ENCODE measurements at regions not wholly inside any gene's neighbourhood (a gene's known extent, or its start where the extent isn't known, plus 50 kb on each side); places are given as distances from the start of the nearest gene placed in this dataset.

DNA sequence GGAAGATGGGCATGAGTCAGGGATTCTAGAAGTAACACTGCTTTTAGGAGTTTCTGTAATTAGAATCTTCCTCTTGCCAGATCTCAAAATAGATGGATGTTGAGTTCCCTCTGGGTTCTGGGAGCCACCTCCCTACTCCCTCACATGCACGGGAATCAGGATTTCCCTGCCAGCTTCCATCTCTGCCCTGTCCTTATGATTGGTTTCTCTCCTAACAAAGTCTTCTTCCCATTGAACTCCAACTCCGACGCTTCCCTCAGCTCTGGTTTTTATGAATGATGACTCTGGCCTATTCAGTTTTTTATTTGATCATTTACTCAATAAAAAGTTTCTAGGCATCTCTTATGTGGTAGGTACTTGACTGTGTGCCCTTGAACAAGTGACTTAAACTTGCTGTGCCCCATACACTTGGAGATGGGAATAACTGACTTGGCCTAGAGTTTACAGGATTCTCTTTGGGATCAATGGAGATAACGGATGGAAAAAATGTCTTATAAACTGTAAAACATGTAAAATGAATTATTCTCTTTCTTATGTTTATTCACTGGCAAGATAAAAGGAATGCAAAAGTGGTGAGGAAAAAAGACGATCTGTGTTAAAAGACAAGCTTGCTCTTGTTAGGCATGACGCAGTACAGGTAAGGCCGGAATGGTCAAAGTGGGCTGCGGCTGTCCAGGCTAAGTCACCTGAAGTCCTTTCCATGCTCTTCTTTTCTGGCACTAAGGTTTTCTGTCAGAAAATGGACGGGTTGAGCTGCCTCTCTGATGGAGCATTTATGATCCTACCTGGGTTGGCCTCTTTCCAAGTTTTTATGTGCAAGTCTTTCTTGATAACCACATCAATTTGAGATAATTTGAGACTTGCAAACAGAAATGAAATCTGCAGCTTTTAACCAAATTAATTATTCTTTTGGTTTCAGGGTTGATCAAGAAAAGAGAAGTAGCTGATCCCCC is 199.6 kb downstream of the MYCN start:
- TF ChIP-seq CTCF (IDR thresholded peaks at IDR 0.05) (no peak), POLR2A (IDR thresholded peaks at IDR 0.05) (no peak)
